EH (cell line): ENCODE measurements at regions not wholly inside any gene's neighbourhood (a gene's known extent, or its start where the extent isn't known, plus 50 kb on each side); places are given as distances from the start of the nearest gene placed in this dataset.
A peak's percentile ranks its signal among the peaks of the same experiment; 100 is the strongest.
"Not testable (repeated sequence)": the region's sequence is repeated elsewhere in the genome, so short reads cannot be mapped to it uniquely, and the experiment has no call there.

Experiments
- DNase-seq: peaks from one replicate; pipeline ENCODE4 v3.0.0-alpha.2; 2015; ENCODE audit warnings: low read depth

GRCh38 chr15:37416103-37416502 lies 315.8 kb upstream of the MEIS2 start:
- DNase-seq = no peak

- peak; percentile 50 for DNase-seq
Measured at GRCh38 chr15:37425541-37425940, 325.2 kb upstream of the MEIS2 start.

GRCh38 chr15:37427393-37427792 lies 327.0 kb upstream of the MEIS2 start:
- DNase-seq = not testable (repeated sequence)

GRCh38 chr15:37446921-37447320 lies 346.6 kb upstream of the MEIS2 start:
- DNase-seq = peak; percentile 3

GRCh38 chr15:37452498-37452897 lies 352.1 kb upstream of the MEIS2 start:
- DNase-seq = no peak

- DNase-seq = no peak
Measured at GRCh38 chr15:37480482-37480881, 380.1 kb upstream of the MEIS2 start.

GRCh38 chr15:37481126-37481525 lies 380.8 kb upstream of the MEIS2 start:
- DNase-seq = no peak

- DNase-seq = no peak
Measured at GRCh38 chr15:37483779-37484178, 383.4 kb upstream of the MEIS2 start.

GRCh38 chr15:37485056-37485455 lies 384.7 kb upstream of the MEIS2 start:
- DNase-seq = no peak

GRCh38 chr15:37490707-37491106 lies 390.4 kb upstream of the MEIS2 start:
- DNase-seq = no peak

GRCh38 chr15:37516621-37517020 lies 416.3 kb upstream of the MEIS2 start:
- no peak for DNase-seq

- DNase-seq = no peak
Measured at GRCh38 chr15:37517191-37517895, 417.0 kb upstream of the MEIS2 start.

- DNase-seq = no peak
Measured at GRCh38 chr15:37518436-37518835, 416.0 kb upstream of the TMCO5A start.

GRCh38 chr15:37520026-37520425 lies 414.4 kb upstream of the TMCO5A start:
- DNase-seq = no peak

GRCh38 chr15:37520882-37521281 lies 413.6 kb upstream of the TMCO5A start:
- DNase-seq = no peak

- DNase-seq = no peak
Measured at GRCh38 chr15:37524601-37525000, 409.8 kb upstream of the TMCO5A start.

GRCh38 chr15:37528432-37528831 lies 406.0 kb upstream of the TMCO5A start:
- DNase-seq = no peak

GRCh38 chr15:37536967-37537605 lies 397.4 kb upstream of the TMCO5A start:
- DNase-seq = peak; percentile 15

GRCh38 chr15:37537802-37538201 lies 396.6 kb upstream of the TMCO5A start:
- no peak for DNase-seq

- DNase-seq = no peak
Measured at GRCh38 chr15:37548116-37548515, 386.3 kb upstream of the TMCO5A start.

- no peak for DNase-seq
Measured at GRCh38 chr15:37550360-37551024, 383.9 kb upstream of the TMCO5A start.

- DNase-seq = no peak
Measured at GRCh38 chr15:37572401-37572800, 362.0 kb upstream of the TMCO5A start.

- peak; percentile 10 for DNase-seq
Measured at GRCh38 chr15:37574985-37575384, 359.5 kb upstream of the TMCO5A start.
